GF-D8 (cell line): ENCODE measurements at regions not wholly inside any gene's neighbourhood (a gene's known extent, or its start where the extent isn't known, plus 50 kb on each side); places are given as distances from the start of the nearest gene placed in this dataset.

ENCODE experiments used
- DNase-seq: peaks from one replicate; lab custom pipeline; 2025; lab: John Stamatoyannopoulos, UW

DNA sequence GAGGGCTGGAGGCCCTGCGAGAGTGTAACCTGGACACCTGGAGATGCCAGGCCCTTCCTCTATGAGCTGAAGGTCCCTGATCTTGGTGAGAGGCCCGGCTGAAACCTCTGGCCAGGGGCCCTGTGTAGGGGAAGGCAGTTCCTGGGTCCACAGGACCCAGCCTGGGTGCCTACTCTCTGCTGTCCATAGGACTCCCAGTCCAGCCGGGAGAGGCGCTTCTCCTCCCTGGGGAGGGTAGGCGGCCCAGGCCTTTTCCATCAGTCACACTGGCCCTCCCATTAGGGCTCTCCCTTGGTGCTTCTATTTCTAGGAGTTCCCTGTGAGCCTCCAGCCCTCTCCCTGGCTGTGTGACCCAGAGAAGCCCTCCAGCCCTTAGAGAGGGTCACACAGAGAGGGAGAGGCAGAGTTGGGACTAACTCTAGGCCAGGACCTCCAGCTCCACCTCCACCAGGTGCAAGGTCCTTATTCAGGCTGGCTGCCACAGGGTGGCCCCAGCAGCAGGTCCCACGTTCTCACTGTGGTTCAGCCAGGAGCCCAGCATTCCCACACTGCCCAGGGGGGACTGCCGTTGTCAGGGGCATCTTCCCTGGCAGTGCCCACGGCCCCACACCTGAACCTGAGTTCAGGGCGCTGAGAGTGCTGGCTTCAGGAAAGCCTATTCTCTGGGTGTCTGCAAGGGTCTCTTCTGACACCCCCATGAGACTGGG lies 146.8 kb downstream of the SMAD6 start:
- no peak for DNase-seq

DNA sequence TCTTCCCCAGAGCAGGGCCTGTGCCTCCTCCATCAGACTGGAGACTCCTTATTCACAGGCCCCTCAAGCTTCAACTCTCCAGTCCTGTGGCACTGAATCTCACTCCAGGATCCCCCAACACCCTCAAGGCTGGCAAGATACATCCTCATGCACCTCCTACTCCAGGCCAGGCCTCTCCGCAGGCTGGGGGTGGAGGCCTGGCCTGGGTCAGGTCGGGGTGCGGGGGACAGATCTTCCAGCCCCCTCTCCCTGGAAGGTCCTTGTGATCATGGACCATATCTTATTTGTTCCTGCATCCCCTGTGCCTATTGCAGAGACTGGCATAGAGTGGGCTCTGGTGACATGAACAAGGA lies 147.3 kb downstream of the SMAD6 start:
- no peak for DNase-seq

GRCh38 chr15:66849746-66850077 lies 147.7 kb downstream of the SMAD6 start:
- DNase-seq = no peak

- DNase-seq = no peak
Observed at GRCh38 chr15:66850078-66850991, 148.3 kb downstream of the SMAD6 start.

GRCh38 chr15:66850996-66851310 lies 148.9 kb downstream of the SMAD6 start:
- no peak for DNase-seq

GRCh38 chr15:66851311-66852063 lies 149.5 kb downstream of the SMAD6 start:
- peak; percentile 25 for DNase-seq

DNA sequence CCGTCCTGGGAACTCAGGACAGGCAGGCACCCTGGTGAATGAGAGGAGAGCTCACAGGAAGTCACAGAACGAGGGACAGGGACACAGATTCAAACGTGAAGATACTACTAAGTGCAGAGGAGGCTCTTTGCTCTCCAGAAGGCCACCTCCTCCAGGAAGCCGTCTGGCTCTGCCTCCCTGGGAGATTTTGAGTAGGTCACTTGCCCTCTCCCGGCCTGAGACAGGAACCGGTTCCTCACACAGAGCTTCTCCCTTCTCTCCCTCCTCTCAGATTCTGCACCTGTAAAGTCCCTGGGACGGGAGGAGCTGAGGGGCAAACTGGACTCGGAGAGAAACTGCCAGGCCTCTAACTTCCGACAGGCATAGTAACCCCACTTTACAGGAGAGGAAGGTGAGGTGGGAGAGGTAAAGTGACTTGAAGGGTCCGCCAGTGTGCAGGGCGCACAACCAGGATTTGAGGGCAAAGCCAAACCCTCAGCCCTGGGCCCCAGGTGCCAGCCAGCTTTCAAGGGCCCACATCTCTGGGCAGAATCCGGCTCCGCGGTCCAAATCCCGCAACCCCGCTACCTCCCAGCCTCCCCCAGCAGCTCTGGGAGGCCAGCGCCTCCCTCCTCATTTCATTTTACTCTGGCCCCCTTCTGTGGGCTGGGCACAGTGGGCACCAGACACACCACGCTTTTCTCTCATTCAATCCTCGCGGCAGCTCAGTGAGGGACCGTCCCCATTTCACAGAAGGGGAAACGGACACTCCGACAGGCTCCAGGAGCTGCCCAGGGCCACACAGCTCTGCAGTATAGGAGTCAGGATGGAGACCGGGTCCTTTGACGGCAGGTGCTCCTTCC lies 150.2 kb downstream of the SMAD6 start:
- no peak for DNase-seq

DNA sequence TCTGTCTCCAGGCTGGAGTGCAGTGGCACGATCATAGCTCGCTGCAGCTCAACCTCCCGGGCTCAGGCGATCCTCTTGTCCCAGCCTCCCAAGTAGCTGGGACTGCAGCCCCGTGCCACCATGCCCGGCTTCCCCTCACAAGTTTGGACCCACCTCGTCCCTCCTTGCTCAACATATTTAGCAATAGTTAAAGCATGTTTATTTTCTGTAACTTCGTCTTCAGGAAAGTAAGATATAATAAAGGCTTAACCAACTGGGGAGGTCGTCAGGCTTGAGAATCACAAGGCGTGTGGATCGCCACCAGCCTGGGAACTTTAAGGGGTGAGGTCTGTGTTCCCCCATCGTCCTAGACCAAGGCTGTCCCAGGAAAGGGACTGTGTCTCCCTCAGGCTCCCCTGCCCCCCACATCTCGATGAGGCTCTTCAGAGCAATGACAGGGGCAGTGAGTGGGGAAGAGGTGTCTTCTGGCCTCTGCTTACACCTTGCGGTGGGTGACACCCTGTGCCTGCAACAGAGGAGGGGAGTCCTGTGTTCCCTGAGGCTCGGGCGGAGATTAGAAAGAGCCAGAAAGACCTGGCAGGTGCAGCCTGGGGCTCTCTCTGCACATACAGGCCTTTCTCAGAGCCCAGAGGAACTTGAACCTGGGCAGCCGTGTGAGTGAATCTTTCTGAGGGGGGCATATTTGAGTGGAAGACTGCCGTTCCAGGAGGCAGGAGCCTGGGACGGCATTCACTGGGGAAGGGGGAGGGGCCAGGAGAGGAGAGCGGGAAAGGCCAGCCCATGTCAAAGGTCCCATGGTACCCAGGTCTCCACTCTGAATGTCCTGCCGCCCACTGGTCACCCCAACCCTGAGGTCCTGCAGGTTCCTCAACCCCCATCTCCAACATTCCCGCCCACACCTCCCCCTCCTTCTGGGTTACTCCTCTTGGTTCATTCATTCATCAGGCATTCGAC lies 152.3 kb downstream of the SMAD6 start:
- DNase-seq = no peak

DNA sequence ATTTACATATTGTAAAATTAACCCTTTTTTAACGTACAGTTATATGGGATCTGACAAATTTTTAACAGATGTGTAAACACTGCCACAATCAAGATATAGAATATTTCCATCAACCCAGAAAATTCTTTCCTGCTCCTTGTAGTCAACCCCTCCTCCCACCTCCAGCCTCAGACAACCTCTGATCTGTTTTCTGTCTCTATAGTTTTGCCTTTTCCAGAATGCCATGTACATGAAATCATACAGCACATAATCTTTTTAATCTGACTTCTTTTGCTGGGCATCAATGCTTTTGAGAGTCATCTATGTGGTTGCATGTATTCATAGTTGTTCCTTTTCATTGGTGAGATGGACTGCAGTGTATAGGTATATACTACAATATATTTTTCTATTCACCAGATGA lies 153.0 kb downstream of the SMAD6 start:
- no peak for DNase-seq

DNA sequence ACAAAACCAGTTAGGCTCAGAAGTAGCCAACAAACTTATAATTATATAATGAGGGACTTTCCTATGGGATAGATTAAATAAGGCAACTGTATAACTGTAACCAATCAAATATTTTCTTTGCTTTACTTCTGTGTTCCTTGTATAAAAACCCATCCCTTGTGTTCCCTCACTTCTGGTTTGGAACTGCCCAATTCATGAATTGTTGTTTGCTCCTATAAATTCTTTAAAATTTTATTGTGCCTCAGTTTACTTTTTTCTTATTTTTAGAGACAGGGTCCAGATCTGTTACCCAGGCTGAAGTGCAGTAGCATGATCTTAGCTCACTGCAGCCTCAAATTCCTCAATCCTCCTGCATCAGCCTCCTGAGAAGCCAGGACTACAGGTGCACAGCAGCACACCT lies 155.7 kb downstream of the SMAD6 start:
- no peak for DNase-seq

GRCh38 chr15:66858423-66859207 lies 156.6 kb downstream of the SMAD6 start:
- DNase-seq = no peak

DNA sequence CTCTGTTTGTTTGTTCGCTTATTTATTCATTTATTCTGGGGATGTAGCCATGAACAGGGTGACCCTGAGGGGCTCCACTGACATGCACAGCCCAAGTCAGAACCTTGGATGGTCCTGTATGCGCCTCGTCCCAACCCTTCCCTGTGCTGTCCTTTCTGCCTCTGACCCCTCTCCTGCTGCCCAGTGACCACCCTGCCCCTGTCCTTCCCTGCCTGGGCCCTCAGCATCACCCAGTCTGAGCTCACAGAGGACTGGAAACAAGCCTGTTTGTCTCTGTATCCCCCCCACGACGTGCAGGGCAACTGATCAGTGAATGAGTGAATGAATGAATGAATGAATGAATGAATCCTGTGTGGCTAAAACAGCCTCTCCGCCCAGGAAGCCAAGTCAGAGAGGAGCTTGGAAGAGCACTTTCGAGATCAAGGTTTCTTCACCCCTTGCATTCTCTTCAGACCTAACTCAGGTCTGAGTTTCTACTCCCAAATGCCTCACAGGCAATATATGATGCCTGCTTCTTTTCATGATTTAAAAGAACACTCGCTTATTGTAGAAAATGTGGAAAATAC lies 157.7 kb downstream of the SMAD6 start:
- no peak for DNase-seq

DNA sequence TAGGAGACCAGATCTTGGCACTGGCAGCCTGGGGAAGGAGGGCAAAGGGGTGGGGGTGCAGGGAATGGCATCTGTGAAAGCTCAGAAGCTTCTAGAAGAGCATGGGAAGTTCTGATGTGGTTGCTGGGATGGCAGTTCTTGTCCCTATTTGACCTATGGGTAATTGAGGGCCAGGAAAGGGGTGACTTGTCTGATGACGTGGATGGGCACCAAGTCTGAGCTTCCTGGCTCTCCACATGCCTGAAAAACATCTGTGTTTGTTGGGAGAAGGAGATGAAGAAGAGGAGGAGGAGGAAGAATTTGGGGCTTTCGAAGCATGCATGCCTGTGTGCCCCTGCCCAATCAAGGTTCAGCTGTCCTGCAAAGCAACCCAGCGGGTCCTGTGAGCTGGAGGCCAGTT lies 158.8 kb downstream of the SMAD6 start:
- no peak for DNase-seq

- DNase-seq = no peak
Observed at GRCh38 chr15:66862111-66862939, 160.3 kb downstream of the SMAD6 start.

- DNase-seq = no peak
Observed at GRCh38 chr15:66862940-66863335, 160.9 kb downstream of the SMAD6 start.

DNA sequence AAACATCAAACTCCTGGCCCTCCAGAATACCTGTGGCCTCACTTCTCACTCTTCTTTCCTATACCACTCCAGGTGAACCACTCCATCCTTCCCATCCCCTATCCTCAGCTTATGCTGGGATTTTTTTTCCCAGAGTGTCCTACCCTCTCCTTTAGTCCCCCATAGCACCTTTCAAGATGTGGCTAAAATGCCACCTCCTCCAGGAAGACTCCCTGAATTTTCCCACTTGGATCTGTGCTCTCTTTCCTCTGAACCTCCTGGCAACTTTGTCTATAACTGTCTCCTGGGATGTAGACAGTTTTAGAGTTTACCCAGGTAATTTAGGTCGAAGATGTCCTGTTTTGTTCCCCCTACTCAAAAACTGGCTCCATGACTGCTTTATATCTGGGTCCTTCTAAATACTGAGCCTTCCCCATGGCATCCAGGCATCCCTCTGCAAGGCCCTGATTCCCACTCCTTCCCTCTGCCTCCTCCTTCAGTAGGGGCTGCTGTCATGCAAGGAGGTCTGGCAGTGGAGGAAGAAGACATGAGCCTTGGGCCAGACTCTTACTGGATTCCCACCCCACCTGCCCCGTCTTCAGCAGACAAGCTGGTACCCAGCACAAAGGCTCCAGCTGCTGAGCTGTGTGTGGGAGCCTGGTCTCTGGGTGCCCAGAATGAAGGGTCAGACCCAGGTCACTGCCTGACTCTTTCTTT lies 161.5 kb downstream of the SMAD6 start:
- DNase-seq = no peak

GRCh38 chr15:66864086-66864830 lies 162.2 kb downstream of the SMAD6 start:
- DNase-seq = no peak

- no peak for DNase-seq
Observed at GRCh38 chr15:66864871-66865281, 162.8 kb downstream of the SMAD6 start.
